ENCODE measurements at regions not wholly inside any gene's neighbourhood (a gene's known extent, or its start where the extent isn't known, plus 50 kb on each side); places are given as distances from the start of the nearest gene placed in this dataset.

- TF ChIP-seq KDM4A (IDR thresholded peaks at IDR 0.05; ENCODE audit: low read depth, low read length, severe bottlenecking) = no peak
- no peak for TF ChIP-seq YY1 (IDR thresholded peaks at IDR 0.05; ENCODE audit: low read depth, low read length)
- TF ChIP-seq RXRA (IDR thresholded peaks at IDR 0.05; ENCODE audit: insufficient read depth, low read depth, low read length) = no peak
- TF ChIP-seq KDM1A (IDR thresholded peaks at IDR 0.05; ENCODE audit: borderline replicate concordance, low read length) = no peak
- TF ChIP-seq CTCF (IDR thresholded peaks at IDR 0.05; ENCODE audit: control extremely low read depth in 1 of 3, insufficient read depth in 1 of 3, low read depth in 1 of 3, low read length in 3 of 3) = no peak
- no peak for TF ChIP-seq E2F6 (IDR thresholded peaks at IDR 0.05)
Measured at GRCh38 chr3:67832817-67833216, 178.4 kb upstream of the SUCLG2 start (continued).
